T-cell (primary cell): ENCODE measurements at regions not wholly inside any gene's neighbourhood (a gene's known extent, or its start where the extent isn't known, plus 50 kb on each side); places are given as distances from the start of the nearest gene placed in this dataset.

ENCODE experiments used
- ATAC-seq, 4 experiments: fragments of 200-7000 bp in 3 of 4; fragments of 150-1000 bp in 1 of 4; cut with Tn5 transposase; replicated peaks in 1 of 4; 1 replicate in 3 of 4; 2 replicates in 1 of 4; pipeline ENCODE4 v1.10.0; 2021; ENCODE audit warnings: moderate library complexity in 3 of 4, mild to moderate bottlenecking in 2 of 4, moderate number of reproducible peaks in 1 of 4
- CTCF ChIA-PET, 2 donors: fragments of 300-600 bp; sonication (Branson Sonifier 250); formaldehyde crosslinking; loops; one replicate each; lab custom pipeline; 2022; ENCODE audit warnings: antibody characterized with exemption in 2 of 2; lab: Charles Lee
- POLR2A ChIA-PET, 2 donors: fragments of 300-600 bp; sonication (Branson Sonifier 250); formaldehyde crosslinking; loops; one replicate each; lab custom pipeline; 2022; ENCODE audit warnings: antibody characterized with exemption in 2 of 2; lab: Charles Lee
- DNase-seq, 35 experiments: peaks; one replicate each; pipeline versions ENCODE4 v3.0.0 to v3.0.0-alpha.2; 2013 to 2023
- H3K27ac ChIP-seq: one replicate; pipeline ENCODE4 v1.5.1; 2013; ENCODE audit warnings: low read length
- H3K27me3 ChIP-seq, 2 experiments: replicated peaks in 1 of 2; 1 replicate in 1 of 2; 2 replicates in 1 of 2; pipeline versions ENCODE4 v1.6.1 to v1.7.0; 2013; ENCODE audit warnings: low read length in 1 of 2, mixed read lengths in 1 of 2; ENCODE audit not compliant: control insufficient read depth in 2 of 2, insufficient read depth in 2 of 2; ENCODE audit errors: extremely low read depth in 1 of 2
- H3K36me3 ChIP-seq, 2 donors: 1 replicate in 1 of 2; 2 replicates in 1 of 2; pipeline versions ENCODE4 v1.6.1 to v1.7.0; 2013; ENCODE audit warnings: low read length in 1 of 2; ENCODE audit not compliant: control insufficient read depth in 2 of 2, insufficient read depth in 1 of 2; ENCODE audit errors: extremely low read depth in 1 of 2
- H3K4me1 ChIP-seq, 2 experiments: 1 replicate in 1 of 2; 2 replicates in 1 of 2; pipeline versions ENCODE4 v1.6.1 to v1.7.0; 2013; ENCODE audit warnings: low read length in 2 of 2, mixed read lengths in 1 of 2; ENCODE audit not compliant: insufficient read depth in 2 of 2, control insufficient read depth in 1 of 2; ENCODE audit errors: extremely low read depth in 1 of 2
- H3K4me3 ChIP-seq, 2 donors: 1 replicate in 1 of 2; 2 replicates in 1 of 2; pipeline versions ENCODE4 v1.5.1 to v1.7.0; 2013; ENCODE audit warnings: mild to moderate bottlenecking in 2 of 2, low read length in 1 of 2, moderate library complexity in 1 of 2; ENCODE audit not compliant: control insufficient read depth in 1 of 2; ENCODE audit errors: extremely low read depth in 1 of 2
- H3K9me3 ChIP-seq: 2 replicates; pipeline ENCODE4 v1.7.0; 2013
- H3K27ac Mint-ChIP-seq, 2 donors: one replicate each; pipeline ENCODE4 v1.8.0; 2020 to 2021; ENCODE audit warnings: mild to moderate bottlenecking in 2 of 2, mixed read lengths in 2 of 2
- H3K27me3 Mint-ChIP-seq, 2 donors: one replicate each; pipeline ENCODE4 v1.8.0; 2021 to 2022; ENCODE audit warnings: mixed read lengths in 2 of 2
- H3K36me3 Mint-ChIP-seq: one replicate; pipeline ENCODE4 v1.8.0; 2021; ENCODE audit warnings: mixed read lengths
- H3K4me1 Mint-ChIP-seq, 3 donors: one replicate each; pipeline ENCODE4 v1.8.0; 2020 to 2022; ENCODE audit warnings: mixed read lengths in 3 of 3, mild to moderate bottlenecking in 1 of 3
- H3K4me3 Mint-ChIP-seq, 3 donors: one replicate each; pipeline ENCODE4 v1.8.0; 2020 to 2022; ENCODE audit warnings: mild to moderate bottlenecking in 3 of 3, mixed read lengths in 3 of 3, moderate library complexity in 3 of 3
- H3K9me3 Mint-ChIP-seq, 3 donors: one replicate each; pipeline ENCODE4 v1.8.0; 2020 to 2022; ENCODE audit warnings: mixed read lengths in 3 of 3
- WGBS: methylation state at CpG from one replicate; pipeline ENCODE4 v1.1.5; 2013; ENCODE audit warnings: missing lambda C conversion rate; ENCODE audit not compliant: insufficient coverage; 5-methylcytosine and 5-hydroxymethylcytosine counted together

- CTCF ChIA-PET, result no interaction called here
- H3K36me3 ChIP-seq, result no peaks in the 10 kb centered on the region
- POLR2A ChIA-PET, result interaction anchor here in 1 of 2 donors (0.7 kb wide), 1 partner anchor 40 kb away, joined by 4 read pairs; no protein-coding TSS in a partner anchor
Observed at GRCh38 chr16:79754501-79754900, 154.0 kb upstream of the MAF start.

GRCh38 chr16:79754081-79754480 is 153.5 kb upstream of the MAF start:
- no peak for ATAC-seq
- no peaks in the 10 kb centered on the region for H3K36me3 Mint-ChIP-seq
- 17% methylated on average over 1 of the region's 1 CpG for WGBS

More at GRCh38 chr16:79754501-79754900, 154.0 kb upstream of the MAF start:
- Histone ChIP-seq H3K9me3 (no peaks in the 10 kb centered on the region), H3K27ac (no peak overlapping the region), H3K4me1 (peaks cover 3 to 7% of the 10 kb centered on the region in 2 experiments), H3K27me3 (peaks cover 0 to 3% of the 10 kb centered on the region in 2 experiments), H3K4me3 (no peak overlapping the region)
- H3K4me1 Mint-ChIP-seq, result peaks cover 6 to 14% (median 14%) of the 10 kb centered on the region in 3 donors
- ATAC-seq, result no peak
- H3K9me3 Mint-ChIP-seq, result peaks cover 0 to 5% (median 0%) of the 10 kb centered on the region in 3 donors
- H3K27ac Mint-ChIP-seq, result no peak overlapping the region
- H3K27me3 Mint-ChIP-seq, result peaks cover 3 to 7% of the 10 kb centered on the region in 2 donors
- DNase-seq, result no peak
- no peak overlapping the region for H3K4me3 Mint-ChIP-seq
- H3K36me3 Mint-ChIP-seq, result no peaks in the 10 kb centered on the region

GRCh38 chr16:79753286-79753685 is 152.7 kb upstream of the MAF start:
- H3K4me3 Mint-ChIP-seq, result no peak overlapping the region
- no peak overlapping the region for H3K27ac Mint-ChIP-seq
- Histone ChIP-seq H3K9me3 (no peaks in the 10 kb centered on the region), H3K4me3 (no peak overlapping the region), H3K27me3 (no peaks in the 10 kb centered on the region), H3K27ac (no peak overlapping the region), H3K4me1 (peaks cover 3 to 9% of the 10 kb centered on the region in 2 experiments), H3K36me3 (no peaks in the 10 kb centered on the region)
- no CpG with 5 or more reads among the region's 2 CpGs for WGBS
- ATAC-seq, result no peak
- peaks cover 0 to 5% of the 10 kb centered on the region in 2 donors for H3K27me3 Mint-ChIP-seq
- no peaks in the 10 kb centered on the region for H3K36me3 Mint-ChIP-seq
- POLR2A ChIA-PET, result interaction anchor here in 1 of 2 donors (0.6 kb wide), 1 partner anchor 487 kb away, joined by 5 read pairs; no protein-coding TSS in a partner anchor
- peaks cover 6 to 22% (median 14%) of the 10 kb centered on the region in 3 donors for H3K4me1 Mint-ChIP-seq
- DNase-seq, result no peak
- CTCF ChIA-PET, result no interaction called here
- H3K9me3 Mint-ChIP-seq, result peaks cover 0 to 9% (median 0%) of the 10 kb centered on the region in 3 donors

More at GRCh38 chr16:79754081-79754480, 153.5 kb upstream of the MAF start:
- Mint-ChIP-seq H3K4me1 (peaks cover 6 to 18% (median 14%) of the 10 kb centered on the region in 3 donors), H3K27me3 (peaks cover 3 to 5% of the 10 kb centered on the region in 2 donors), H3K27ac (no peak overlapping the region), H3K9me3 (peaks cover 0 to 9% (median 0%) of the 10 kb centered on the region in 3 donors), H3K4me3 (no peak overlapping the region)
- Histone ChIP-seq H3K27ac (no peak overlapping the region), H3K4me1 (peaks cover 3 to 7% of the 10 kb centered on the region in 2 experiments), H3K9me3 (no peaks in the 10 kb centered on the region), H3K36me3 (no peaks in the 10 kb centered on the region), H3K27me3 (peaks cover 0 to 3% of the 10 kb centered on the region in 2 experiments), H3K4me3 (no peak overlapping the region)
- POLR2A ChIA-PET, result interaction anchor here in 1 of 2 donors (0.6 to 0.7 kb wide), 2 partner anchors 40 to 488 kb away, joined by 4 to 5 read pairs; no protein-coding TSS in a partner anchor
- CTCF ChIA-PET, result no interaction called here
- DNase-seq, result no peak

- DNase-seq, result no peak
- peaks cover 0 to 5% of the 10 kb centered on the region in 2 donors for H3K27me3 Mint-ChIP-seq
- ChIA-PET POLR2A (no interaction called here), CTCF (no interaction called here)
- Histone ChIP-seq H3K27me3 (no peaks in the 10 kb centered on the region), H3K36me3 (no peaks in the 10 kb centered on the region), H3K4me3 (no peak overlapping the region), H3K9me3 (no peaks in the 10 kb centered on the region), H3K4me1 (peaks cover 3 to 9% of the 10 kb centered on the region in 2 experiments), H3K27ac (no peak overlapping the region)
- WGBS, result 83% methylated on average over 1 of the region's 2 CpGs
- no peaks in the 10 kb centered on the region for H3K36me3 Mint-ChIP-seq
- no peak for ATAC-seq
- H3K4me1 Mint-ChIP-seq, result peaks cover 6 to 24% (median 14%) of the 10 kb centered on the region in 3 donors
- H3K4me3 Mint-ChIP-seq, result no peak overlapping the region
- H3K9me3 Mint-ChIP-seq, result peaks cover 0 to 9% (median 0%) of the 10 kb centered on the region in 3 donors
- no peak overlapping the region for H3K27ac Mint-ChIP-seq
Observed at GRCh38 chr16:79752396-79752795, 151.9 kb upstream of the MAF start.

GRCh38 chr16:79751471-79752184 is 151.1 kb upstream of the MAF start:
- Histone ChIP-seq H3K4me3 (no peak overlapping the region), H3K4me1 (peaks cover 3 to 9% of the 10 kb centered on the region in 2 experiments), H3K27me3 (no peaks in the 10 kb centered on the region), H3K27ac (no peak overlapping the region), H3K9me3 (no peaks in the 10 kb centered on the region), H3K36me3 (no peaks in the 10 kb centered on the region)
- ATAC-seq, result no peak
- DNase-seq, result no peak
- CTCF ChIA-PET, result no interaction called here
- Mint-ChIP-seq H3K9me3 (peaks cover 0 to 9% (median 0%) of the 10 kb centered on the region in 3 donors), H3K4me1 (peaks cover 6 to 22% (median 14%) of the 10 kb centered on the region in 3 donors), H3K4me3 (no peak overlapping the region), H3K27ac (no peak overlapping the region), H3K27me3 (peaks cover 0 to 5% of the 10 kb centered on the region in 2 donors), H3K36me3 (no peaks in the 10 kb centered on the region)
- POLR2A ChIA-PET, result interaction anchor here in 1 of 2 donors (0.6 kb wide), 1 partner anchor 10 kb away, joined by 3 read pairs; no protein-coding TSS in a partner anchor
- WGBS, result 88% methylated on average over 4 of the region's 4 CpGs

- no peaks in the 10 kb centered on the region for H3K9me3 ChIP-seq
- Mint-ChIP-seq H3K9me3 (peaks cover 0 to 9% (median 0%) of the 10 kb centered on the region in 3 donors), H3K4me3 (no peak overlapping the region), H3K4me1 (peaks cover 6 to 22% (median 13%) of the 10 kb centered on the region in 3 donors), H3K27me3 (peaks cover 0 to 5% of the 10 kb centered on the region in 2 donors), H3K36me3 (no peaks in the 10 kb centered on the region), H3K27ac (no peak overlapping the region)
- H3K36me3 ChIP-seq, result no peaks in the 10 kb centered on the region
- no peak overlapping the region for H3K4me3 ChIP-seq
- ATAC-seq, result no peak
- ChIA-PET CTCF (no interaction called here), POLR2A (no interaction called here)
- no peak overlapping the region for H3K27ac ChIP-seq
- peaks cover 3 to 9% of the 10 kb centered on the region in 2 experiments for H3K4me1 ChIP-seq
- DNase-seq, result no peak
- 75% methylated on average over 1 of the region's 4 CpGs for WGBS
- no peaks in the 10 kb centered on the region for H3K27me3 ChIP-seq
Observed at GRCh38 chr16:79750311-79750710, 149.8 kb upstream of the MAF start.
